ENCODE measurements at regions not wholly inside any gene's neighbourhood (a gene's known extent, or its start where the extent isn't known, plus 50 kb on each side); places are given as distances from the start of the nearest gene placed in this dataset.

GRCh38 chr11:80116796-80117195, 676.0 kb upstream of the TENM4 start:
- no peak for TF ChIP-seq CTCF (IDR thresholded peaks at IDR 0.05; ENCODE audit: low read depth, low read length)
- no peak for DNase-seq (ENCODE audit: extremely low read depth, low read depth)

GRCh38 chr11:80109652-80110051, 668.8 kb upstream of the TENM4 start:
- no peak for DNase-seq (ENCODE audit: extremely low read depth, low read depth)
- no peak for TF ChIP-seq CTCF (IDR thresholded peaks at IDR 0.05; ENCODE audit: low read depth, low read length)

- DNase-seq (ENCODE audit: extremely low read depth, low read depth): no peak
- TF ChIP-seq CTCF (IDR thresholded peaks at IDR 0.05; ENCODE audit: low read depth, low read length): no peak
Observed at GRCh38 chr11:80109031-80109430, 668.2 kb upstream of the TENM4 start.

- no peak for DNase-seq (ENCODE audit: extremely low read depth, low read depth)
- TF ChIP-seq CTCF (IDR thresholded peaks at IDR 0.05; ENCODE audit: low read depth, low read length): no peak
Observed at GRCh38 chr11:80107415-80107814, 666.6 kb upstream of the TENM4 start.

GRCh38 chr11:80104191-80104590, 663.4 kb upstream of the TENM4 start:
- no peak for TF ChIP-seq CTCF (IDR thresholded peaks at IDR 0.05; ENCODE audit: low read depth, low read length)
- DNase-seq (ENCODE audit: extremely low read depth, low read depth): no peak

- DNase-seq (ENCODE audit: extremely low read depth, low read depth): no peak
Observed at GRCh38 chr11:80103142-80103859, 662.5 kb upstream of the TENM4 start.

GRCh38 chr11:80097146-80097545, 656.3 kb upstream of the TENM4 start:
- TF ChIP-seq CTCF (IDR thresholded peaks at IDR 0.05; ENCODE audit: low read depth, low read length): no peak
- no peak for DNase-seq (ENCODE audit: extremely low read depth, low read depth)

More at GRCh38 chr11:80103142-80103859, 662.5 kb upstream of the TENM4 start:
- no peak for TF ChIP-seq CTCF (IDR thresholded peaks at IDR 0.05; ENCODE audit: low read depth, low read length)

Data from AG09319 (cell line).